GM21786 (cell line): ENCODE measurements at regions not wholly inside any gene's neighbourhood (a gene's known extent, or its start where the extent isn't known, plus 50 kb on each side); places are given as distances from the start of the nearest gene placed in this dataset.

ENCODE experiments used
- ATAC-seq: cut with Tn5 transposase; IDR thresholded peaks from one replicate; pipeline ENCODE4 v1.9.1; 2021; ENCODE audit not compliant: unreplicated experiment

GRCh38 chr14:71720978-71721624 is 211.1 kb upstream of the RGS6 start:
- no peak for ATAC-seq

- no peak for ATAC-seq
Measured at GRCh38 chr14:71721791-71722190, 210.4 kb upstream of the RGS6 start.

- no peak for ATAC-seq
Measured at GRCh38 chr14:71722885-71723284, 209.3 kb upstream of the RGS6 start.

GRCh38 chr14:71725922-71726579 is 206.2 kb upstream of the RGS6 start:
- no peak for ATAC-seq

GRCh38 chr14:71726580-71727021 is 205.6 kb upstream of the RGS6 start:
- no peak for ATAC-seq

- ATAC-seq, result no peak
Measured at GRCh38 chr14:71728386-71728785, 203.8 kb upstream of the RGS6 start.

GRCh38 chr14:71729596-71729995 is 202.6 kb upstream of the RGS6 start:
- no peak for ATAC-seq

GRCh38 chr14:71730471-71730870 is 201.8 kb upstream of the RGS6 start:
- ATAC-seq, result no peak

- ATAC-seq, result no peak
Measured at GRCh38 chr14:71731096-71731495, 201.1 kb upstream of the RGS6 start.

- ATAC-seq, result no peak
Measured at GRCh38 chr14:71733210-71733883, 198.9 kb upstream of the RGS6 start.

- no peak for ATAC-seq
Measured at GRCh38 chr14:71734076-71734475, 198.2 kb upstream of the RGS6 start.

- no peak for ATAC-seq
Measured at GRCh38 chr14:71734885-71735284, 197.3 kb upstream of the RGS6 start.

GRCh38 chr14:71737760-71738159 is 194.5 kb upstream of the RGS6 start:
- no peak for ATAC-seq

GRCh38 chr14:71739273-71739990 is 192.8 kb upstream of the RGS6 start:
- no peak for ATAC-seq

- no peak for ATAC-seq
Measured at GRCh38 chr14:71741241-71741640, 191.0 kb upstream of the RGS6 start.

- no peak for ATAC-seq
Measured at GRCh38 chr14:71742485-71742884, 189.7 kb upstream of the RGS6 start.

GRCh38 chr14:71745072-71745471 is 187.2 kb upstream of the RGS6 start:
- no peak for ATAC-seq

- ATAC-seq, result no peak
Measured at GRCh38 chr14:71748196-71748595, 184.0 kb upstream of the RGS6 start.

- ATAC-seq, result no peak
Measured at GRCh38 chr14:71749613-71750238, 182.5 kb upstream of the RGS6 start.

GRCh38 chr14:71751264-71751663 is 181.0 kb upstream of the RGS6 start:
- ATAC-seq, result no peak

- no peak for ATAC-seq
Measured at GRCh38 chr14:71752111-71752738, 180.0 kb upstream of the RGS6 start.
